ENCODE measurements at regions not wholly inside any gene's neighbourhood (a gene's known extent, or its start where the extent isn't known, plus 50 kb on each side); places are given as distances from the start of the nearest gene placed in this dataset.

- DNase-seq (ENCODE audit: low spot score), result no peak
- no peak for TF ChIP-seq CTCF (IDR thresholded peaks at IDR 0.05; ENCODE audit: extremely low read depth, insufficient read depth, missing control alignments)
- in situ Hi-C loops (cut with MboI; ENCODE audit: low pct_unique_long_range_greater_than_20kb, low sequenced_read_pairs, unreplicated experiment), result no loop called here
Measured at GRCh38 chr12:24749171-24749570, 199.7 kb downstream of the BCAT1 start.

GRCh38 chr12:24748326-24748725 is 200.6 kb downstream of the BCAT1 start:
- no peak for DNase-seq (ENCODE audit: low spot score)
- in situ Hi-C loops (cut with MboI; ENCODE audit: low pct_unique_long_range_greater_than_20kb, low sequenced_read_pairs, unreplicated experiment), result no loop called here
- TF ChIP-seq CTCF (IDR thresholded peaks at IDR 0.05; ENCODE audit: extremely low read depth, insufficient read depth, missing control alignments), result no peak

GRCh38 chr12:24746864-24747263 is 202.0 kb downstream of the BCAT1 start:
- in situ Hi-C loops (cut with MboI; ENCODE audit: low pct_unique_long_range_greater_than_20kb, low sequenced_read_pairs, unreplicated experiment), result no loop called here
- no peak for DNase-seq (ENCODE audit: low spot score)
- no peak for TF ChIP-seq CTCF (IDR thresholded peaks at IDR 0.05; ENCODE audit: extremely low read depth, insufficient read depth, missing control alignments)

- in situ Hi-C loops (cut with MboI; ENCODE audit: low pct_unique_long_range_greater_than_20kb, low sequenced_read_pairs, unreplicated experiment), result no loop called here
- no peak for DNase-seq (ENCODE audit: low spot score)
- no peak for TF ChIP-seq CTCF (IDR thresholded peaks at IDR 0.05; ENCODE audit: extremely low read depth, insufficient read depth, missing control alignments)
Measured at GRCh38 chr12:24746006-24746671, 202.8 kb downstream of the BCAT1 start.

- no peak for TF ChIP-seq CTCF (IDR thresholded peaks at IDR 0.05; ENCODE audit: extremely low read depth, insufficient read depth, missing control alignments)
- in situ Hi-C loops (cut with MboI; ENCODE audit: low pct_unique_long_range_greater_than_20kb, low sequenced_read_pairs, unreplicated experiment), result no loop called here
- DNase-seq (ENCODE audit: low spot score), result no peak
Measured at GRCh38 chr12:24743941-24744793, 204.7 kb downstream of the BCAT1 start.

- in situ Hi-C loops (cut with MboI; ENCODE audit: low pct_unique_long_range_greater_than_20kb, low sequenced_read_pairs, unreplicated experiment), result no loop called here
- peak; percentile 19 for DNase-seq (ENCODE audit: low spot score)
- TF ChIP-seq CTCF (IDR thresholded peaks at IDR 0.05; ENCODE audit: extremely low read depth, insufficient read depth, missing control alignments), result no peak
Measured at GRCh38 chr12:24742378-24742777, 206.5 kb downstream of the BCAT1 start.

Measured in GM13977 (cell line).